HG02884 (cell line): ENCODE measurements at regions not wholly inside any gene's neighbourhood (a gene's known extent, or its start where the extent isn't known, plus 50 kb on each side); places are given as distances from the start of the nearest gene placed in this dataset.
"Not testable (repeated sequence)": the region's sequence is repeated elsewhere in the genome, so short reads cannot be mapped to it uniquely, and the experiment has no call there.

Source experiments
- ATAC-seq: cut with Tn5 transposase; IDR thresholded peaks from one replicate; pipeline ENCODE4 v1.9.1; 2021; ENCODE audit warnings: mild to moderate bottlenecking, moderate library complexity; ENCODE audit not compliant: unreplicated experiment

- ATAC-seq, result no peak
Measured at GRCh38 chr2:176891105-176891504, 321.5 kb upstream of the HNRNPA3 start.

GRCh38 chr2:176891857-176892256 is 320.7 kb upstream of the HNRNPA3 start:
- ATAC-seq, result no peak

- ATAC-seq, result no peak
Measured at GRCh38 chr2:176892676-176893226, 319.8 kb upstream of the HNRNPA3 start.

- no peak for ATAC-seq
Measured at GRCh38 chr2:176895158-176895557, 317.4 kb upstream of the HNRNPA3 start.

- no peak for ATAC-seq
Measured at GRCh38 chr2:176902454-176902853, 310.1 kb upstream of the HNRNPA3 start.

- not testable (repeated sequence) for ATAC-seq
Measured at GRCh38 chr2:176904053-176904452, 308.5 kb upstream of the HNRNPA3 start.

- no peak for ATAC-seq
Measured at GRCh38 chr2:176907341-176907740, 305.3 kb upstream of the HNRNPA3 start.

GRCh38 chr2:176910828-176911227 is 301.8 kb upstream of the HNRNPA3 start:
- no peak for ATAC-seq

- ATAC-seq, result no peak
Measured at GRCh38 chr2:176913955-176914354, 298.6 kb upstream of the HNRNPA3 start.

GRCh38 chr2:176914371-176914770 is 298.2 kb upstream of the HNRNPA3 start:
- no peak for ATAC-seq

- ATAC-seq, result not testable (repeated sequence)
Measured at GRCh38 chr2:176922545-176922944, 290.0 kb upstream of the HNRNPA3 start.

- no peak for ATAC-seq
Measured at GRCh38 chr2:176923205-176923604, 289.4 kb upstream of the HNRNPA3 start.

GRCh38 chr2:176924909-176925534 is 287.6 kb upstream of the HNRNPA3 start:
- ATAC-seq, result no peak

GRCh38 chr2:176926453-176926852 is 286.1 kb upstream of the HNRNPA3 start:
- ATAC-seq, result no peak

GRCh38 chr2:176929387-176929786 is 283.2 kb upstream of the HNRNPA3 start:
- ATAC-seq, result not testable (repeated sequence)

GRCh38 chr2:176931588-176932563 is 280.7 kb upstream of the HNRNPA3 start:
- ATAC-seq, result peak; percentile 98

- ATAC-seq, result no peak
Measured at GRCh38 chr2:176934131-176934530, 278.5 kb upstream of the HNRNPA3 start.

- ATAC-seq, result no peak
Measured at GRCh38 chr2:176934869-176935415, 277.7 kb upstream of the HNRNPA3 start.

- ATAC-seq, result no peak
Measured at GRCh38 chr2:176935543-176936102, 277.0 kb upstream of the HNRNPA3 start.

GRCh38 chr2:176936410-176936809 is 276.2 kb upstream of the HNRNPA3 start:
- no peak for ATAC-seq

- ATAC-seq, result no peak
Measured at GRCh38 chr2:176944998-176945397, 267.6 kb upstream of the HNRNPA3 start.
